Testis (tissue), 2 donors: ENCODE measurements at regions not wholly inside any gene's neighbourhood (a gene's known extent, or its start where the extent isn't known, plus 50 kb on each side); places are given as distances from the start of the nearest gene placed in this dataset.

Experiments used
- POLR2A ChIP-seq: fragments of 450-650 bp; IDR thresholded peaks from one replicate; pipeline ENCODE4 v1.6.1; 2017; ENCODE audit warnings: antibody characterized with exemption, mild to moderate bottlenecking, moderate library complexity
- TF ChIP-seq, protein P1 (sequence below), 3 experiments: fragments of 450-650 bp in 2 of 3; fragments of 200-600 bp in 1 of 3; sonication (generic) in 1 of 3; IDR thresholded peaks; one replicate each; pipeline ENCODE4 v1.5.1; 2016 to 2019; ENCODE audit warnings: antibody characterized with exemption in 3 of 3, mild to moderate bottlenecking in 2 of 3, moderate library complexity in 1 of 3

DNA sequence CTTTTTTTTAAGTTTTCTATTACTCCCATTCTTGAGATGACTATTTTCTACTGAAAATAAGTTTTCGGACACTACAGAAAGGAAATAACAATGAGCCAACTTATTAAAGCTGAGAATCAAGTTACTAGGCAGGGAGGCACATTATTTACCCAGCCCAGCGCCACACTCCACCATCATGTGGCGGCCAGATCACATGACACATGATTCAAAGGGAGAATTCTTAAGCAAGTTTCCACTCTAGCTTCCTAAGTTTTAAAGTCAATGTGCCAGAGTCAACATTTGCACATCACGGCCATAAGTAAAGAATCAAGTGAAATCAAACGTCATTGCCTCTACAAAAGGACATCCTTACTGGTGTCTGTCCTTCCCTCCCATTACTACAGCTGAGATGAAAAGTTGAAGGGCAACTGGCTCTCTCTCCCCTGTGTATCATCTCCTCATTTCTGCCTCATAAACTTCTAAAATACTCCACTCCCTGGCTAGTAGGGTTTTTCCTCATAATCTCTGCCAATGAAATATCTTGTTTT is 81.7 kb downstream of the KLF12 start:
- TF ChIP-seq POLR2A = no peak
- TF ChIP-seq, protein P1, sequence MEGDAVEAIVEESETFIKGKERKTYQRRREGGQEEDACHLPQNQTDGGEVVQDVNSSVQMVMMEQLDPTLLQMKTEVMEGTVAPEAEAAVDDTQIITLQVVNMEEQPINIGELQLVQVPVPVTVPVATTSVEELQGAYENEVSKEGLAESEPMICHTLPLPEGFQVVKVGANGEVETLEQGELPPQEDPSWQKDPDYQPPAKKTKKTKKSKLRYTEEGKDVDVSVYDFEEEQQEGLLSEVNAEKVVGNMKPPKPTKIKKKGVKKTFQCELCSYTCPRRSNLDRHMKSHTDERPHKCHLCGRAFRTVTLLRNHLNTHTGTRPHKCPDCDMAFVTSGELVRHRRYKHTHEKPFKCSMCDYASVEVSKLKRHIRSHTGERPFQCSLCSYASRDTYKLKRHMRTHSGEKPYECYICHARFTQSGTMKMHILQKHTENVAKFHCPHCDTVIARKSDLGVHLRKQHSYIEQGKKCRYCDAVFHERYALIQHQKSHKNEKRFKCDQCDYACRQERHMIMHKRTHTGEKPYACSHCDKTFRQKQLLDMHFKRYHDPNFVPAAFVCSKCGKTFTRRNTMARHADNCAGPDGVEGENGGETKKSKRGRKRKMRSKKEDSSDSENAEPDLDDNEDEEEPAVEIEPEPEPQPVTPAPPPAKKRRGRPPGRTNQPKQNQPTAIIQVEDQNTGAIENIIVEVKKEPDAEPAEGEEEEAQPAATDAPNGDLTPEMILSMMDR (IDR thresholded peaks at IDR 0.05) = no peak
